ENCODE measurements at regions not wholly inside any gene's neighbourhood (a gene's known extent, or its start where the extent isn't known, plus 50 kb on each side); places are given as distances from the start of the nearest gene placed in this dataset.

DNA sequence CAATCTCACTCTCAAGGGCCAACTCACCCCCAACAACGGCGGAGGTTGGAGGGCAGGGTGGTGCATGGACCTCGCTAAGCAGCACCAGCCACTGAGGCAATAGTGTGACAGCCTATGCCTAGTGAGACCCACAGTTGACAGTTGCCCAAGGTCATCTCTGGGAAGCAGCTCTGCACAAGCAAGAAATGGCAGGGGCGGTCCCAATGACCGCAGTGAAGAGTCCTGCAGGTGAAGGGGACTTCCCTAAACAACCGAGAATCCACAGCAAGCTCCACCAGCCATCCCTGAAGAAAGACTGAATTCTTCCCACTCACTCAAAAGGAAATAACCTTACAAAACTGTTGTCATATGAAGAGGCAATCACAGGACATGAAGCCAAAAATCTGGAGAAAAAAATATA lies 313.4 kb upstream of the ID2 start:
- TF ChIP-seq TAF1 (IDR thresholded peaks at IDR 0.05; ENCODE audit: borderline replicate concordance, insufficient read depth, low read length): no peak
- no peak for TF ChIP-seq POLR2AphosphoS5 (IDR thresholded peaks at IDR 0.05; ENCODE audit: low read depth, low read length)
- TF ChIP-seq, protein P1, sequence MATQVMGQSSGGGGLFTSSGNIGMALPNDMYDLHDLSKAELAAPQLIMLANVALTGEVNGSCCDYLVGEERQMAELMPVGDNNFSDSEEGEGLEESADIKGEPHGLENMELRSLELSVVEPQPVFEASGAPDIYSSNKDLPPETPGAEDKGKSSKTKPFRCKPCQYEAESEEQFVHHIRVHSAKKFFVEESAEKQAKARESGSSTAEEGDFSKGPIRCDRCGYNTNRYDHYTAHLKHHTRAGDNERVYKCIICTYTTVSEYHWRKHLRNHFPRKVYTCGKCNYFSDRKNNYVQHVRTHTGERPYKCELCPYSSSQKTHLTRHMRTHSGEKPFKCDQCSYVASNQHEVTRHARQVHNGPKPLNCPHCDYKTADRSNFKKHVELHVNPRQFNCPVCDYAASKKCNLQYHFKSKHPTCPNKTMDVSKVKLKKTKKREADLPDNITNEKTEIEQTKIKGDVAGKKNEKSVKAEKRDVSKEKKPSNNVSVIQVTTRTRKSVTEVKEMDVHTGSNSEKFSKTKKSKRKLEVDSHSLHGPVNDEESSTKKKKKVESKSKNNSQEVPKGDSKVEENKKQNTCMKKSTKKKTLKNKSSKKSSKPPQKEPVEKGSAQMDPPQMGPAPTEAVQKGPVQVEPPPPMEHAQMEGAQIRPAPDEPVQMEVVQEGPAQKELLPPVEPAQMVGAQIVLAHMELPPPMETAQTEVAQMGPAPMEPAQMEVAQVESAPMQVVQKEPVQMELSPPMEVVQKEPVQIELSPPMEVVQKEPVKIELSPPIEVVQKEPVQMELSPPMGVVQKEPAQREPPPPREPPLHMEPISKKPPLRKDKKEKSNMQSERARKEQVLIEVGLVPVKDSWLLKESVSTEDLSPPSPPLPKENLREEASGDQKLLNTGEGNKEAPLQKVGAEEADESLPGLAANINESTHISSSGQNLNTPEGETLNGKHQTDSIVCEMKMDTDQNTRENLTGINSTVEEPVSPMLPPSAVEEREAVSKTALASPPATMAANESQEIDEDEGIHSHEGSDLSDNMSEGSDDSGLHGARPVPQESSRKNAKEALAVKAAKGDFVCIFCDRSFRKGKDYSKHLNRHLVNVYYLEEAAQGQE (IDR thresholded peaks at IDR 0.05; ENCODE audit: insufficient read depth in 1 of 2, low read depth in 2 of 2, low read length in 2 of 2): no peak
- TF ChIP-seq FOXP2 (optimal IDR thresholded peaks at IDR 0.05; ENCODE audit: borderline replicate concordance, extremely low read depth, extremely low read length, insufficient read depth): no peak
- no peak for TF ChIP-seq SIN3A (IDR thresholded peaks at IDR 0.05; ENCODE audit: borderline replicate concordance, insufficient read depth, low read length)

DNA sequence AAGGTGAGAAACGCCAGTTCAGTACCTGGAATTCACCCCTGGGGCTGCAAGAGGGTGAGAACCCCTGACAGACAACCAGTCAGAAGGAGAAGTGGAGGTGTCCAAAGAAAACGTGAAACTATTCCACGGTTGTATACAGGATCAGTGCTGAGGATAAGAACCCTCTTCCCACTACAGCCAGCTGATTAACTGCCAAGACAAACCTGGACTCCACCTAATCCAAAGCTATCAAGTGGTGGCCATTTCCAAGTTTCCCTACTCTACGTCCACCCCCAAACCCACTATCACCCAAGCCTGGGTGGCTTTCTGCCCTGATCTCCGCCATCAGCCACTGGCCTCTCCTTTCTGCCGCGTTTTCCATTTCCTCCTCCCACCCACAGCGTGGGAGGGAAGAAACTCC lies 312.3 kb upstream of the ID2 start:
- no peak for TF ChIP-seq POLR2AphosphoS5 (IDR thresholded peaks at IDR 0.05; ENCODE audit: low read depth, low read length)
- no peak for TF ChIP-seq FOXP2 (optimal IDR thresholded peaks at IDR 0.05; ENCODE audit: borderline replicate concordance, extremely low read depth, extremely low read length, insufficient read depth)
- no peak for TF ChIP-seq TAF1 (IDR thresholded peaks at IDR 0.05; ENCODE audit: borderline replicate concordance, insufficient read depth, low read length)
- TF ChIP-seq, protein P1 (IDR thresholded peaks at IDR 0.05; ENCODE audit: insufficient read depth in 1 of 2, low read depth in 2 of 2, low read length in 2 of 2): no peak
- no peak for TF ChIP-seq SIN3A (IDR thresholded peaks at IDR 0.05; ENCODE audit: borderline replicate concordance, insufficient read depth, low read length)

DNA sequence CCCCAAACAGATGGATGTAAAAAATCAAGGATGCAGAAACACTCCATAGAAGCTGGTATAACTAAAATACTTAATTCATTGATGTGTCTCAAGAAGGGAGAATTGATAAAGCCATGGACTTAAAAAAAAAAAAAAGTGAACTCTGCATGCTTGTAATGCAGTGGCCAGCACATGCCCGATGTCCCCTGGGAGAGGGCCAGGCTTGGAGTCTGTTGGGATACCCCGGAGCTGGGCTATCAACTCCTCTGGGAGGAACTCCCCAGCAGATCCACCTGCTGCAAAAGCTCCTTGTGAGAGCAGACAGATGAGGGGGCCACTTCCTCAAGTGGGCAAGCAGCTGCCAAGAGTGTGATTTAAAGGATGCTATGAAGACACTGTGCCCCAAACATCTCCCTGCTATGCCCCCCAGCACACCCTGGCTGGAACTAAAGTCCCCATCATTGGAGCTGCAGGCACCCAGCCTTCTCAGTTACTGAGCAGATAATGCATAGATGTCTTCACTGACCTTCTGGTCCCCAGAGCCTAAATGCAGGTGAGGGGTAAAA lies 311.5 kb upstream of the ID2 start:
- no peak for TF ChIP-seq FOXP2 (optimal IDR thresholded peaks at IDR 0.05; ENCODE audit: borderline replicate concordance, extremely low read depth, extremely low read length, insufficient read depth)

DNA sequence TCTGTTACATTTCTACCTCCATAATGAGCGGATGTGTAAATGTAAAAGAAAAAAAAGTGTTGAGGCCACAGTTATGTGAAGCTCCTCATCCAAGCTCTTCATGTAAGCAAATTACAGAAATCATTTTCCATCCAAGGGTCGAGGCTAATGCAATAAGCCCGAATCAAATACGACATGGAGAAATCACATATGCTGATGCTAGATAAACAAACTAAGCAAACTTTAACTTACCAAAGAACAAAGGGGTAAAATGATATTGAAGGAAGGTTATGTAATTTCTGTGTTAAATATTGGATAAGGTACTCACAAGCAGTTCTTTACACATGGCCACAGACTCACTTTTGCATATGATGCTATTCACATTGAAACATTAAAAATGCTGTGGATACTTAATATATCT lies 310.2 kb upstream of the ID2 start:
- no peak for TF ChIP-seq SIN3A (IDR thresholded peaks at IDR 0.05; ENCODE audit: borderline replicate concordance, insufficient read depth, low read length)
- TF ChIP-seq, protein P1 (IDR thresholded peaks at IDR 0.05; ENCODE audit: insufficient read depth in 1 of 2, low read depth in 2 of 2, low read length in 2 of 2): no peak
- TF ChIP-seq FOXP2 (optimal IDR thresholded peaks at IDR 0.05; ENCODE audit: borderline replicate concordance, extremely low read depth, extremely low read length, insufficient read depth): no peak
- TF ChIP-seq TAF1 (IDR thresholded peaks at IDR 0.05; ENCODE audit: borderline replicate concordance, insufficient read depth, low read length): no peak
- TF ChIP-seq POLR2AphosphoS5 (IDR thresholded peaks at IDR 0.05; ENCODE audit: low read depth, low read length): no peak

GRCh38 chr2:8374782-8375181 lies 307.1 kb upstream of the ID2 start:
- no peak for TF ChIP-seq FOXP2 (optimal IDR thresholded peaks at IDR 0.05; ENCODE audit: borderline replicate concordance, extremely low read depth, extremely low read length, insufficient read depth)
- TF ChIP-seq, protein P1 (IDR thresholded peaks at IDR 0.05; ENCODE audit: insufficient read depth in 1 of 2, low read depth in 2 of 2, low read length in 2 of 2): no peak
- TF ChIP-seq TAF1 (IDR thresholded peaks at IDR 0.05; ENCODE audit: borderline replicate concordance, insufficient read depth, low read length): no peak
- no peak for TF ChIP-seq SIN3A (IDR thresholded peaks at IDR 0.05; ENCODE audit: borderline replicate concordance, insufficient read depth, low read length)
- TF ChIP-seq POLR2AphosphoS5 (IDR thresholded peaks at IDR 0.05; ENCODE audit: low read depth, low read length): no peak
